Keratinocyte (primary cell): ENCODE measurements at regions not wholly inside any gene's neighbourhood (a gene's known extent, or its start where the extent isn't known, plus 50 kb on each side); places are given as distances from the start of the nearest gene placed in this dataset.

Source experiments
- DNase-seq: peaks from one replicate; pipeline ENCODE4 v3.0.0-alpha.2; 2011; ENCODE audit warnings: low read depth, missing footprints, low spot score
- FAIRE-seq: peaks from 2 replicates; lab custom pipeline; 2011; peaks lifted over from hg19 to GRCh38; lab: Jason Lieb, UNC
- H2AFZ ChIP-seq: 2 replicates; pipeline ENCODE4 v1.6.0; 2012; ENCODE audit warnings: low read length, control low read depth, inconsistent platforms; ENCODE audit not compliant: control insufficient read depth
- H3K27ac ChIP-seq: 2 replicates; pipeline ENCODE4 v1.5.1; 2011; ENCODE audit warnings: low read length; ENCODE audit not compliant: control insufficient read depth, insufficient read depth
- H3K27me3 ChIP-seq: 3 replicates; pipeline ENCODE4 v1.6.0; 2011; ENCODE audit warnings: low read length; ENCODE audit not compliant: control insufficient read depth, insufficient read depth; ENCODE audit errors: extremely low read depth
- H3K36me3 ChIP-seq, 2 experiments: 2 replicates in 1 of 2; 3 replicates in 1 of 2; pipeline ENCODE4 v1.5.1; 2011; ENCODE audit warnings: low read length in 2 of 2, mild to moderate bottlenecking in 1 of 2; ENCODE audit not compliant: control insufficient read depth in 2 of 2, insufficient read depth in 2 of 2; ENCODE audit errors: extremely low read depth in 1 of 2
- H3K4me1 ChIP-seq: 3 replicates; pipeline ENCODE4 v1.5.1; 2011; ENCODE audit warnings: low read length; ENCODE audit not compliant: control insufficient read depth, insufficient read depth; ENCODE audit errors: extremely low read depth
- H3K4me2 ChIP-seq: 3 replicates; pipeline ENCODE4 v1.6.0; 2011; ENCODE audit warnings: low read depth, low read length; ENCODE audit not compliant: control insufficient read depth, insufficient read depth; ENCODE audit errors: extremely low read depth
- H3K4me3 ChIP-seq, 3 experiments: fragments of 200-600 bp in 1 of 3; sonication (generic) in 1 of 3; 2 replicates in 2 of 3; 3 replicates in 1 of 3; pipeline ENCODE4 v1.5.1; 2011 to 2016; ENCODE audit warnings: low read length in 3 of 3, mild to moderate bottlenecking in 3 of 3, control low read depth in 2 of 3, inconsistent platforms in 1 of 3, low read depth in 1 of 3, mixed read lengths in 1 of 3, mixed run types in 1 of 3, moderate library complexity in 1 of 3; ENCODE audit not compliant: control insufficient read depth in 2 of 3, insufficient read depth in 2 of 3; ENCODE audit errors: extremely low read depth in 1 of 3
- H3K79me2 ChIP-seq: 2 replicates; pipeline ENCODE4 v1.6.0; 2012; ENCODE audit warnings: low read length; ENCODE audit not compliant: control insufficient read depth, insufficient read depth
- H3K9ac ChIP-seq: 3 replicates; pipeline ENCODE4 v1.6.0; 2011; ENCODE audit warnings: low read length; ENCODE audit not compliant: control insufficient read depth, insufficient read depth; ENCODE audit errors: extremely low read depth
- H3K9me1 ChIP-seq: 3 replicates; pipeline ENCODE4 v1.6.0; 2011; ENCODE audit warnings: low read length; ENCODE audit not compliant: control insufficient read depth, insufficient read depth; ENCODE audit errors: extremely low read depth
- H3K9me3 ChIP-seq: 2 replicates; pipeline ENCODE4 v1.5.1; 2012; ENCODE audit warnings: low read depth, low read length; ENCODE audit not compliant: control insufficient read depth
- H4K20me1 ChIP-seq: 3 replicates; pipeline ENCODE4 v1.6.0; 2011; ENCODE audit warnings: low read length; ENCODE audit not compliant: control insufficient read depth, insufficient read depth; ENCODE audit errors: extremely low read depth
- EZH2 ChIP-seq: IDR thresholded peaks from one replicate; pipeline ENCODE4 v1.6.1; 2012; ENCODE audit warnings: inconsistent platforms, mild to moderate bottlenecking, low read length, moderate library complexity
- dilution Hi-C: fragments of 300-500 bp; cut with MboI; formaldehyde crosslinking; loops from one replicate; pipeline ENCODE4 v1.7.0; 2020; ENCODE audit warnings: low sequenced_read_pairs; ENCODE audit not compliant: extremely low pct_ligation_motif_present
- TF ChIP-seq, protein P1 (sequence below), 3 experiments: IDR thresholded peaks in 1 of 3; conservative IDR thresholded peaks in 1 of 3; optimal IDR thresholded peaks in 1 of 3; 2 replicates in 2 of 3; 3 replicates in 1 of 3; pipeline versions ENCODE3 to v1.5.1; 2011; ENCODE audit warnings: low read length in 3 of 3, mild to moderate bottlenecking in 3 of 3, moderate library complexity in 2 of 3, control low read depth in 1 of 3, inconsistent platforms in 1 of 3; ENCODE audit not compliant: insufficient read depth in 2 of 3; ENCODE audit errors: extremely low read depth in 1 of 3

GRCh38 chr2:238638982-238639628, 208.8 kb upstream of the TWIST2 start:
- Histone ChIP-seq H3K36me3 (no peaks in the 10 kb centered on the region), H3K9me3 (no peaks in the 10 kb centered on the region), H2AFZ (no peak overlapping the region), H3K27ac (no peak overlapping the region), H3K4me1 (no peaks in the 10 kb centered on the region), H3K27me3 (peaks cover 8% of the 10 kb centered on the region), H3K79me2 (no peaks in the 10 kb centered on the region), H3K9me1 (no peaks in the 10 kb centered on the region), H3K4me2 (no peak overlapping the region), H4K20me1 (no peaks in the 10 kb centered on the region), H3K9ac (no peak overlapping the region), H3K4me3 (no peak overlapping the region)
- FAIRE-seq (no peak), DNase-seq (no peak)
- dilution Hi-C loops: no loop called here
- TF ChIP-seq EZH2: no peak
- TF ChIP-seq, protein P1, sequence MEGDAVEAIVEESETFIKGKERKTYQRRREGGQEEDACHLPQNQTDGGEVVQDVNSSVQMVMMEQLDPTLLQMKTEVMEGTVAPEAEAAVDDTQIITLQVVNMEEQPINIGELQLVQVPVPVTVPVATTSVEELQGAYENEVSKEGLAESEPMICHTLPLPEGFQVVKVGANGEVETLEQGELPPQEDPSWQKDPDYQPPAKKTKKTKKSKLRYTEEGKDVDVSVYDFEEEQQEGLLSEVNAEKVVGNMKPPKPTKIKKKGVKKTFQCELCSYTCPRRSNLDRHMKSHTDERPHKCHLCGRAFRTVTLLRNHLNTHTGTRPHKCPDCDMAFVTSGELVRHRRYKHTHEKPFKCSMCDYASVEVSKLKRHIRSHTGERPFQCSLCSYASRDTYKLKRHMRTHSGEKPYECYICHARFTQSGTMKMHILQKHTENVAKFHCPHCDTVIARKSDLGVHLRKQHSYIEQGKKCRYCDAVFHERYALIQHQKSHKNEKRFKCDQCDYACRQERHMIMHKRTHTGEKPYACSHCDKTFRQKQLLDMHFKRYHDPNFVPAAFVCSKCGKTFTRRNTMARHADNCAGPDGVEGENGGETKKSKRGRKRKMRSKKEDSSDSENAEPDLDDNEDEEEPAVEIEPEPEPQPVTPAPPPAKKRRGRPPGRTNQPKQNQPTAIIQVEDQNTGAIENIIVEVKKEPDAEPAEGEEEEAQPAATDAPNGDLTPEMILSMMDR (optimal IDR thresholded peaks at IDR 0.05 in 1 of 3, IDR thresholded peaks at IDR 0.05 in 1 of 3, conservative IDR thresholded peaks at IDR 0.05 in 1 of 3; ENCODE audit: extremely low read depth in 1 of 3, insufficient read depth in 2 of 3, low read length in 3 of 3): no peak

- Histone ChIP-seq H3K4me2 (no peak overlapping the region), H3K9me1 (no peaks in the 10 kb centered on the region), H4K20me1 (no peaks in the 10 kb centered on the region), H3K79me2 (no peaks in the 10 kb centered on the region), H3K9me3 (no peaks in the 10 kb centered on the region), H3K27me3 (peaks cover 8% of the 10 kb centered on the region), H3K9ac (no peak overlapping the region), H3K27ac (no peak overlapping the region), H3K4me1 (no peaks in the 10 kb centered on the region), H3K36me3 (no peaks in the 10 kb centered on the region), H2AFZ (no peak overlapping the region), H3K4me3 (no peak overlapping the region)
- dilution Hi-C loops: no loop called here
- FAIRE-seq (no peak), DNase-seq (no peak)
- TF ChIP-seq, protein P1 (optimal IDR thresholded peaks at IDR 0.05 in 1 of 3, IDR thresholded peaks at IDR 0.05 in 1 of 3, conservative IDR thresholded peaks at IDR 0.05 in 1 of 3; ENCODE audit: extremely low read depth in 1 of 3, insufficient read depth in 2 of 3, low read length in 3 of 3): no peak
- TF ChIP-seq EZH2: no peak
Observed at GRCh38 chr2:238640486-238640885, 207.4 kb upstream of the TWIST2 start.
